SK-N-SH treated with all-trans-retinoic acid at 6 μM for 48 hours (cell line): ENCODE measurements at regions not wholly inside any gene's neighbourhood (a gene's known extent, or its start where the extent isn't known, plus 50 kb on each side); places are given as distances from the start of the nearest gene placed in this dataset.

Source experiments
- ARNTL ChIP-seq: fragments of 450-650 bp; formaldehyde crosslinking; IDR thresholded peaks from 2 replicates; pipeline ENCODE4 v1.5.0; 2020; ENCODE audit warnings: low read depth, mild to moderate bottlenecking, moderate library complexity, borderline replicate concordance
- BACH2 ChIP-seq: fragments of 250-450 bp; sonication (Bioruptor Pico); IDR thresholded peaks from 2 replicates; pipeline ENCODE4 v1.9.0; 2021; ENCODE audit warnings: mild to moderate bottlenecking, borderline replicate concordance
- CSDC2 ChIP-seq: fragments of 250-450 bp; sonication (Bioruptor Pico); IDR thresholded peaks from 2 replicates; pipeline ENCODE4 v1.5.0; 2020; ENCODE audit warnings: mild to moderate bottlenecking, moderate library complexity
- CSRNP3 ChIP-seq: fragments of 250-450 bp; sonication (Bioruptor Pico); IDR thresholded peaks from 2 replicates; pipeline ENCODE4 v1.5.1; 2021; ENCODE audit warnings: mild to moderate bottlenecking, moderate library complexity
- PATZ1 ChIP-seq: fragments of 250-450 bp; sonication (Bioruptor Pico); IDR thresholded peaks from 2 replicates; pipeline ENCODE4 v1.8.0; 2020; ENCODE audit warnings: mild to moderate bottlenecking, moderate library complexity, borderline replicate concordance
- POU6F1 ChIP-seq: fragments of 250-450 bp; sonication (Bioruptor Pico); IDR thresholded peaks from 2 replicates; pipeline ENCODE4 v1.8.0; 2021; ENCODE audit warnings: low read depth, mild to moderate bottlenecking, moderate library complexity, borderline replicate concordance
- PPARA ChIP-seq: fragments of 250-450 bp; sonication (Bioruptor Pico); IDR thresholded peaks from 2 replicates; pipeline ENCODE4 v1.5.0; 2020; ENCODE audit warnings: mild to moderate bottlenecking, borderline replicate concordance
- RARB ChIP-seq: fragments of 250-450 bp; sonication (Bioruptor Pico); IDR thresholded peaks from 2 replicates; pipeline ENCODE4 v1.8.0; 2021; ENCODE audit warnings: mild to moderate bottlenecking, moderate library complexity
- TCF4 ChIP-seq: fragments of 250-450 bp; sonication (Bioruptor Pico); IDR thresholded peaks from 2 replicates; pipeline ENCODE4 v1.8.0; 2021; ENCODE audit warnings: mild to moderate bottlenecking, moderate library complexity, borderline replicate concordance
- ZFP3 ChIP-seq: fragments of 250-450 bp; sonication (Bioruptor Pico); IDR thresholded peaks from 2 replicates; pipeline ENCODE4 v1.5.0; 2020; ENCODE audit warnings: mild to moderate bottlenecking, moderate library complexity
- ZFP30 ChIP-seq: fragments of 450-650 bp; formaldehyde crosslinking; IDR thresholded peaks from 2 replicates; pipeline ENCODE4 v1.5.0; 2022; ENCODE audit warnings: mild to moderate bottlenecking, moderate library complexity
- ZNF565 ChIP-seq: fragments of 450-650 bp; formaldehyde crosslinking; conservative IDR thresholded peaks from 2 replicates; pipeline ENCODE4 v1.5.0; 2020; ENCODE audit warnings: low read depth, mild to moderate bottlenecking, moderate library complexity
- ZNF70 ChIP-seq: fragments of 450-650 bp; formaldehyde crosslinking; IDR thresholded peaks from 2 replicates; pipeline ENCODE4 v1.5.0; 2020; ENCODE audit warnings: mild to moderate bottlenecking, moderate library complexity

- TF ChIP-seq RARB (CRISPR knock-in tag) = no peak
- no peak for TF ChIP-seq ZNF565
- no peak for TF ChIP-seq ZFP3
- TF ChIP-seq PATZ1 (CRISPR knock-in tag) = no peak
- TF ChIP-seq ARNTL (CRISPR knock-in tag) = no peak
- no peak for TF ChIP-seq CSRNP3 (CRISPR knock-in tag)
- no peak for TF ChIP-seq POU6F1 (CRISPR knock-in tag)
- TF ChIP-seq ZNF70 = no peak
- TF ChIP-seq ZFP30 = no peak
- no peak for TF ChIP-seq TCF4
- TF ChIP-seq CSDC2 (CRISPR knock-in tag) = no peak
- no peak for TF ChIP-seq BACH2 (CRISPR knock-in tag)
- TF ChIP-seq PPARA (CRISPR knock-in tag) = no peak
These were observed 159.7 kb upstream of the NTF3 start for GRCh38 chr12:5272018-5272785.
